GM12878 (cell line): ENCODE measurements at regions not wholly inside any gene's neighbourhood (a gene's known extent, or its start where the extent isn't known, plus 50 kb on each side); places are given as distances from the start of the nearest gene placed in this dataset.

Experiments used
- ATAC-seq: fragments of 200-7000 bp; cut with Tn5 transposase; 3 replicates; pipeline ENCODE4 v1.9.1; 2020; ENCODE audit warnings: mild to moderate bottlenecking, moderate library complexity
- BruUV-seq: library from RNA; stranded (reverse); fragments of 400-500 nt; replicated peaks from 2 replicates; lab custom pipeline; 2021; lab: Mats Ljungman, UMichigan
- CTCF ChIA-PET: fragments of 300-600 bp; sonication (Branson Sonifier 250); formaldehyde crosslinking; extraction: SDS; loops from one replicate; lab custom pipeline; 2021; ENCODE audit warnings: inconsistent platforms; lab: Yijun Ruan, JAX
- POLR2A ChIA-PET: fragments of 350-600 bp; formaldehyde crosslinking; extraction: SDS; loops from one replicate; lab custom pipeline; 2021; ENCODE audit warnings: inconsistent platforms; lab: Charles Lee
- RAD21 ChIA-PET: fragments of 300-600 bp; sonication (Branson Sonifier 250); formaldehyde crosslinking; loops from one replicate; lab custom pipeline; 2023; ENCODE audit warnings: antibody characterized with exemption; ENCODE audit not compliant: unreplicated experiment; lab: Charles Lee
- SMC1A ChIA-PET: fragments of 300-600 bp; sonication (Branson Sonifier 250); formaldehyde crosslinking; loops from one replicate; lab custom pipeline; 2023; ENCODE audit not compliant: unreplicated experiment, uncharacterized antibody; lab: Charles Lee
- DNase-seq: peaks from one replicate; pipeline ENCODE4 v3.0.0-alpha.2; 2011; ENCODE audit warnings: low read depth, low spot score
- FAIRE-seq: peaks from 3 replicates; lab custom pipeline; 2011; peaks lifted over from hg19 to GRCh38; lab: Jason Lieb, UNC
- H2AFZ ChIP-seq: 2 replicates; pipeline ENCODE4 v1.6.0; 2011; ENCODE audit warnings: low read depth, low read length, control low read depth; ENCODE audit not compliant: control insufficient read depth
- H3K27ac ChIP-seq: 2 replicates; pipeline ENCODE4 v1.5.1; 2011; ENCODE audit warnings: control low read depth; ENCODE audit not compliant: control insufficient read depth, insufficient read depth
- H3K27me3 ChIP-seq, 2 experiments: replicated peaks in 1 of 2; 2 replicates each; pipeline versions ENCODE4 v1.6.0 to v1.6.1; 2011; ENCODE audit warnings: low read length in 1 of 2; ENCODE audit not compliant: control insufficient read depth in 2 of 2, insufficient read depth in 2 of 2
- H3K36me3 ChIP-seq, 2 experiments: 2 replicates each; pipeline ENCODE4 v1.5.1; 2011; ENCODE audit warnings: low read length in 1 of 2; ENCODE audit not compliant: control insufficient read depth in 2 of 2, insufficient read depth in 2 of 2
- H3K4me1 ChIP-seq: 2 replicates; pipeline ENCODE4 v1.6.1; 2011; ENCODE audit warnings: mild to moderate bottlenecking, low read length, moderate library complexity, mixed read lengths; ENCODE audit not compliant: control insufficient read depth, insufficient read depth
- H3K4me2 ChIP-seq: 2 replicates; pipeline ENCODE4 v1.6.0; 2011; ENCODE audit warnings: control low read depth; ENCODE audit not compliant: control insufficient read depth, insufficient read depth
- H3K4me3 ChIP-seq: fragments of 200-600 bp; sonication (generic); 2 replicates; pipeline ENCODE4 v1.5.1; 2016
- H3K79me2 ChIP-seq: 2 replicates; pipeline ENCODE4 v1.6.0; 2011; ENCODE audit warnings: low read length; ENCODE audit not compliant: control insufficient read depth, insufficient read depth
- H3K9ac ChIP-seq: 2 replicates; pipeline ENCODE4 v1.8.0; 2011; ENCODE audit warnings: low read length, control low read depth, mixed read lengths; ENCODE audit not compliant: control insufficient read depth, insufficient read depth
- H3K9me3 ChIP-seq: replicated peaks from 3 replicates; pipeline ENCODE4 v1.5.1; 2011; ENCODE audit warnings: mild to moderate bottlenecking, low read length; ENCODE audit not compliant: control insufficient read depth, insufficient read depth
- H4K20me1 ChIP-seq: 2 replicates; pipeline ENCODE4 v1.6.0; 2011; ENCODE audit not compliant: control insufficient read depth, insufficient read depth
- E2F4 ChIP-seq: IDR thresholded peaks from 2 replicates; pipeline ENCODE4 v1.6.1; 2012; ENCODE audit warnings: low read depth, low read length, improper control_type of control experiment
- EED ChIP-seq: sonication (generic); IDR thresholded peaks from 2 replicates; pipeline ENCODE4 v1.6.1; 2016; ENCODE audit warnings: antibody characterized with exemption, low read depth
- EP300 ChIP-seq, 2 experiments: fragments of 150-350 bp in 1 of 2; IDR thresholded peaks; 2 replicates each; pipeline ENCODE4 v1.6.1; 2011 to 2012; ENCODE audit warnings: low read depth in 2 of 2, low read length in 2 of 2, borderline replicate concordance in 1 of 2, improper control_type of control experiment in 1 of 2, inconsistent platforms in 1 of 2; ENCODE audit not compliant: control insufficient read depth in 1 of 2
- FOXM1 ChIP-seq: IDR thresholded peaks from 2 replicates; pipeline ENCODE4 v1.6.1; 2012; ENCODE audit warnings: low read depth, mild to moderate bottlenecking, inconsistent platforms, low read length, moderate library complexity
- GABPA ChIP-seq: IDR thresholded peaks from 2 replicates; pipeline ENCODE4 v1.6.1; 2014; ENCODE audit warnings: antibody characterized with exemption, low read depth, mild to moderate bottlenecking, inconsistent platforms
- HDGF ChIP-seq: fragments of 450-650 bp; IDR thresholded peaks from 2 replicates; pipeline ENCODE4 v1.6.1; 2016; ENCODE audit warnings: antibody characterized with exemption
- HSF1 ChIP-seq: fragments of 150-350 bp; IDR thresholded peaks from 2 replicates; pipeline ENCODE4 v1.6.1; 2014; ENCODE audit warnings: mild to moderate bottlenecking, low read depth, low read length
- KLF5 ChIP-seq: fragments of 450-650 bp; IDR thresholded peaks from 2 replicates; pipeline ENCODE4 v1.6.1; 2014; ENCODE audit warnings: mild to moderate bottlenecking; ENCODE audit not compliant: partially characterized antibody
- NFYB ChIP-seq: IDR thresholded peaks from 2 replicates; pipeline ENCODE4 v1.6.1; 2011; ENCODE audit warnings: low read depth, mild to moderate bottlenecking, low read length, improper control_type of control experiment, moderate library complexity; ENCODE audit not compliant: insufficient read depth
- NKRF ChIP-seq: fragments of 450-650 bp; conservative IDR thresholded peaks from 2 replicates; pipeline ENCODE4 v1.6.1; 2017; ENCODE audit warnings: mild to moderate bottlenecking, moderate library complexity
- POLR2AphosphoS5 ChIP-seq: IDR thresholded peaks from 2 replicates; pipeline ENCODE4 v1.6.1; 2011; ENCODE audit warnings: mild to moderate bottlenecking, low read length, inconsistent platforms
- REST ChIP-seq: IDR thresholded peaks from 2 replicates; pipeline ENCODE4 v1.6.1; 2012; ENCODE audit warnings: mild to moderate bottlenecking, low read depth, low read length
- SMARCA5 ChIP-seq: fragments of 450-650 bp; IDR thresholded peaks from 2 replicates; pipeline ENCODE4 v1.6.1; 2017; ENCODE audit warnings: mild to moderate bottlenecking
- SMC3 ChIP-seq: IDR thresholded peaks from 2 replicates; pipeline ENCODE4 v1.6.1; 2011; ENCODE audit warnings: low read length, improper control_type of control experiment, borderline replicate concordance
- TCF12 ChIP-seq: IDR thresholded peaks from 2 replicates; pipeline ENCODE4 v1.6.1; 2011; ENCODE audit warnings: low read depth, mild to moderate bottlenecking, low read length
- ZNF24 ChIP-seq: fragments of 450-650 bp; IDR thresholded peaks from 2 replicates; pipeline ENCODE4 v1.6.1; 2017; ENCODE audit warnings: antibody characterized with exemption, mild to moderate bottlenecking
- ZZZ3 ChIP-seq: IDR thresholded peaks from 2 replicates; pipeline ENCODE4 v1.6.1; 2011; ENCODE audit warnings: low read depth; ENCODE audit not compliant: control insufficient read depth, insufficient read length
- WGBS: methylation state at CpG from one replicate; pipeline ENCODE4 v1.1.6; 2016; ENCODE audit warnings: low lambda C conversion rate; ENCODE audit not compliant: insufficient replicate concordance, insufficient coverage; ENCODE audit errors: missing lambda C conversion rate; 5-methylcytosine and 5-hydroxymethylcytosine counted together
- in situ Hi-C: fragments of 300-500 bp; cut with MboI; formaldehyde crosslinking; loops from 9 replicates; pipeline ENCODE4 v1.14.3; 2018; ENCODE audit warnings: mixed read lengths
- intact Hi-C: fragments of 100-400 bp; cut with micrococcal nuclease; formaldehyde crosslinking; loops from one replicate; pipeline ENCODE4 v1.14.2; 2022; ENCODE audit not compliant: unreplicated experiment

GRCh38 chr10:61139592-61139953, 195.6 kb upstream of the RHOBTB1 start:
- ChIA-PET POLR2A (no interaction called here), CTCF (interaction anchor here (0.8 to 4.6 kb wide), 17 partner anchors 9 to 595 kb away, joined by 3 to 46 read pairs (median 9); no protein-coding TSS in a partner anchor), SMC1A (interaction anchor here (1.2 to 2.2 kb wide), 5 partner anchors 10 to 696 kb away, joined by 3 to 10 read pairs (median 7); no protein-coding TSS in a partner anchor), RAD21 (interaction anchor here (1.0 to 2.2 kb wide), 6 partner anchors 10 to 146 kb away, joined by 3 to 10 read pairs (median 5); no protein-coding TSS in a partner anchor)
- Histone ChIP-seq H3K9me3 (no peaks in the 10 kb centered on the region), H3K4me1 (peaks cover 7% of the 10 kb centered on the region; the same call in 1 of the 2 replicates), H3K27ac (no peak overlapping the region), H3K36me3 (no peaks in the 10 kb centered on the region), H3K27me3 (no peaks in the 10 kb centered on the region), H3K79me2 (no peaks in the 10 kb centered on the region), H3K4me3 (no peak overlapping the region), H3K4me2 (no peak overlapping the region), H2AFZ (no peak overlapping the region), H4K20me1 (no peaks in the 10 kb centered on the region), H3K9ac (no peak overlapping the region)
- no peak for DNase-seq
- ATAC-seq: no peak
- FAIRE-seq: no peak
- WGBS: 10% methylated on average over 4 of the region's 4 CpGs
- no TSS peak for BruUV-seq
- intact Hi-C loops: loop anchor here (10.0 kb wide), 1 partner anchor 255 kb away; no protein-coding TSS in a partner anchor
- in situ Hi-C loops: loop anchor here (5.0 to 25.0 kb wide), 2 partner anchors 148 to 698 kb away; no protein-coding TSS in a partner anchor
- TF ChIP-seq SMC3: no peak
- TF ChIP-seq NKRF: no peak
- TF ChIP-seq ZNF24: no peak
- TF ChIP-seq HDGF: no peak
- no peak for TF ChIP-seq ZZZ3
- no peak for TF ChIP-seq GABPA
- no peak for TF ChIP-seq E2F4
- TF ChIP-seq NFYB: no peak
- no peak for TF ChIP-seq TCF12
- TF ChIP-seq REST: no peak
- TF ChIP-seq EP300 (IDR thresholded peaks at IDR 0.05; ENCODE audit: borderline replicate concordance in 1 of 2, control insufficient read depth in 1 of 2, low read depth in 2 of 2, low read length in 2 of 2): no peak
- TF ChIP-seq POLR2AphosphoS5: no peak
- TF ChIP-seq EED: no peak
- no peak for TF ChIP-seq FOXM1
- TF ChIP-seq KLF5: no peak
- no peak for TF ChIP-seq SMARCA5
- no peak for TF ChIP-seq HSF1
